ENCODE measurements at regions not wholly inside any gene's neighbourhood (a gene's known extent, or its start where the extent isn't known, plus 50 kb on each side); places are given as distances from the start of the nearest gene placed in this dataset.
"Not testable (repeated sequence)": the region's sequence is repeated elsewhere in the genome, so short reads cannot be mapped to it uniquely, and the experiment has no call there.

DNA sequence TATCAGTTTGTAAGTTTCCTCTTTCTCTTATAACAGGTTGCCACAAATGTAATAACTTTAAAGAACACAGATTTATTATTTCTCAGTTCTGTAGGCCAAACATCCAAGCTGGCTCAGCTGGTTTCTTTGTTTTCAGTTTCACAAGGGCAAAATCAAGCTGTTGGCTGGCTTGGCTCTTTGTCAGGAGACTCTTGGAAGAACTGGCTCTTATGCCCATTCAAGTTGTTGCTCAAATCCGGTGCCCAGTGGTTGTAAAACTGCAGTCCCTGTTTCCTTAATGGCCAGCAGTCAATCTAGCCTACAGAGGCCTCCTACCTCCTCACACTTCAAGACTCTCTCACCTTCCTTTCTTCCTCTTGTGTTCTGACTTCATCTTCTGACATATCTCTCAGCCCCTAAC lies 1171.0 kb downstream of the MRPL39 start:
- DNase-seq: no peak

GRCh38 chr21:24428591-24429199 lies 1178.6 kb downstream of the MRPL39 start:
- DNase-seq: no peak

DNA sequence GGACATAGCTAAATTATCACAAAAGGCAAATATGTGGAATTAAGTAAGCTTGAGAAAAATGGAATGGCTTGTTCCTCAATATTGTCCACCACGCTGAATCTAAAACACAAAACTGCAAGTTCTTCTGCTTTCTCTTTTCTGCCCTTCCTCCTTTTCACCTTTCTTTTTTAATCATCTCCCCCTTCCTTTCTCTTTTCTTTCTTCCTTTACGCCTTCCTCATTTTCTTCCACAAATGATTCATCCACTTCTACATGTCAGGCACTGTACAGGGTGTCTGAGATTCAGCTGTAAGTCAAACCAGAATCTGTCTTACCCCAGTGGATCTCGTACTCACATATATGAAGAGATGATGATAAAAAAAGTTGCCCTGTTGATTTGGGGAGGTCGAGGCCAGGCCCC lies 1182.5 kb downstream of the MRPL39 start:
- DNase-seq: no peak

- no peak for DNase-seq
Measured at GRCh38 chr21:24423546-24423945, 1183.7 kb downstream of the MRPL39 start.

DNA sequence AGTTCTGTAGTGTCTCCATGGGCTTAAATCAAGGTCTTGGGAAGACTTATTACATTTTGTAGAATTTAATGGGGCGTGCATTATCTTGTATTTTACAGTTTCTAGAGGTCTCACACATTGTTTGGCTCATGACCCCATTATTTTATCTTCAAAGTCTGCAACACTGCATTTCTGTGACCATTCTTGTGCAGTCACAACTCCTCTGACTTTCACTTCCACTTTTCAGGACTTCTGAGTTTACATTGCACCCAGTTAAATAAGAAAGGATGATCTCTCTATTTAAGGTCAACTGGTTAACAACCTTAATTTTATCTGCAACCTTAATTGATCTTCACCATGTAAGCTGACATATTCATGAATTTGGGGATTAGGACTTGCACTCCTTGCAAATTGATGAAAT lies 1186.6 kb downstream of the MRPL39 start:
- DNase-seq: no peak

DNA sequence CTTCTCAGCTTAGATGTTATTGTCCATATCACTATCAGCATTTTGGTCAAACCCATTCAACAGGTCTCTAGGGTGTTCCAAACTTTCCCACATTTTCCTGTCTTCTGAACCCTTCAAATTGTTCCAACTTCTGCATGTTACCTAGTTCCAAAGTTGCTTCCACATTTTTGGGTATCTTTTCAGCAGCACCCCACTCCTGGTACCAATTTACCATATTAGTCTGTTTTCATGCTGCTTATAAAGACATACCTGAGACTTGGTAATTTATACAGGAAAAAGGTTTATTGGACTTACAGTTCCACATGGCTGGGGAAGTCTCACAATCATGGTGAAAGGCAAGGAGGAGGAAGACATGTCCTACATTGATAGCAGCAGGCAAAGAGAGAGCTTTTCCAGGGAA lies 1187.6 kb downstream of the MRPL39 start:
- not testable (repeated sequence) for DNase-seq

GRCh38 chr21:24418671-24419070 lies 1188.6 kb downstream of the MRPL39 start:
- DNase-seq: no peak

DNA sequence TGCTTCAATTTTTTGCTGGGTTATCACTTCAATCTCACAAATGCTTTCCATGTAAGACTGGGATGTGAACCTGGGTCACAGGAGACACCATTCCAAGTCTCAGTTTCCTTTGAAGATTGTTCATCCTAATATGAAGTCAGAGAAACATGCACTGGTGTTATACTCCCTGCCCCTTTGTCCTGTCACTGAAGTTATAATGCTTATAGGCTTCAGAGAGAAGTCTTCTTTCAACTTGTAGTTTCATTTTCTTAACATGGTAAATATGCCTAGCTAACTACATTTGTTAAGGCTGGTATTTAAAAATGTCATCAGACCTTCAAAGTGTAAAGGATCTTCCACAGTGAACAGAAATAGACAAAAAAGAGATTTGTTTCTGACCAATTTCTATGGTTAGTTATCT lies 1195.9 kb downstream of the MRPL39 start:
- no peak for DNase-seq

GRCh38 chr21:24403221-24403620 lies 1204.1 kb downstream of the MRPL39 start:
- DNase-seq: no peak

DNA sequence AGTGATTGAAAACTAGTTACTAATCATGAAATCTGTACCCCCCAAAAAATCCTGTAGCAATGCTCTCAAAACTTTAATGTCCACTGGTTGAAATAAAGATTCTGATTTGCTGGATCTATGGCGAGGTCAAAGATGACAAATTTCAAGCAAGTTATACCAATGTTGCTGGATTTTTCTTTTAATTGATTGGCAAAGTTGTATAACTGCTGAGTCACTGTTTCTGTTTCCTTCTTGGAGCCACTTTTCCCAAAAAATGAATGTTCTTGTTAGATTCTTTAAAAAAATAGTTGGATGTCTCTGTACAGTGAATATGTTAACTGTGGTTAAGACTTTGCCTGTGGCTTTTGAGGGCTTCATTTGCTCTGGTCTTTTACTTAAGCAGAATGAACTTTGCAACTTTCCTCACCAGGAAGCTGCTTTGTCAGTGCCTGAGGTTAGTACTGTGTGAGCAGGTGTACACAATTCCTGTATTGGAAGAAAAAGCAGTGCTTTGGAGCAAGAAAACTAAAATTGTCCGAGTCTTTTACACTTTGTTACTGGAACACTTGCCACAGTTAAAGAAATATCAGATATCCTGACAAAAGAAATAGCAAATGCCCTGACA lies 1211.9 kb downstream of the MRPL39 start:
- no peak for DNase-seq

- DNase-seq: no peak
Measured at GRCh38 chr21:24375201-24375600, 1232.1 kb downstream of the MRPL39 start.

DNA sequence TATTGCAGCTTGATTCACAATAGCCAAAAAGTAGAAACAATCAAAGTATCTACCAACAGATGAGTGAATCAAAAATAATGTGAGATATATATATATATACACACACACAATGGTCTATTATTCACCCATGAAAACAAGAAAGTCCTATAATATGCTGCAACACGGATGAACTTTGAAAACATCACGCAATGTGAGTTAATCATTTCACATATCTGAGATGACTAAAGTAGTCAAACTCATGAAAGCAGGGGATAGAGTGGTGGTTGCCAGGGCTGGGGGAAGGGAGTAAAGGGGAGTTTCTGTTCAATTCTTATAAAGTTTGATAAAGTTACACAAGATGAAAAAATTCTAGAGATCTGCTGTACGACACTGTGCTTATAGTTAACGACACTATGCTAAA lies 1234.8 kb downstream of the MRPL39 start:
- no peak for DNase-seq

GRCh38 chr21:24369746-24370145 lies 1237.5 kb downstream of the MRPL39 start:
- no peak for DNase-seq

GRCh38 chr21:24369278-24369677 lies 1238.0 kb downstream of the MRPL39 start:
- DNase-seq: no peak

DNA sequence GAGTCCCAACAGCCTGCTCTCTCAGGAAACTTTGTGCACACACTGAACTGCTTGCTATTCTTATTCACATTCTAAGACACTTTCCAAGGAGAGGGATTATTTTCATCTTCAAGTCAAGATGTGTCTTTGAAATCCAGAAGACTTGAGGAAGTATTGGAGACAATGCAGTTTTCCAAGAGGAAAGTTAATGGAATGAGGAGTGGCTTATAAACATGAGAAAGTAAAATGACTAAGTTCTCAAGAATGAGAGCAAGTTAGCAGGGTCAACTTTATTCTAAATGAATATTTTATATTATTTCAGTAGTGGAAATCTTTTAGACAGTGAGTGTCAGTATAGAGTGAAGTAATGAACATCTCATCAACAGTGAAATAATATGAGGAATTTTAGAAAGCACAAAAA lies 1239.3 kb downstream of the MRPL39 start:
- DNase-seq: no peak

DNA sequence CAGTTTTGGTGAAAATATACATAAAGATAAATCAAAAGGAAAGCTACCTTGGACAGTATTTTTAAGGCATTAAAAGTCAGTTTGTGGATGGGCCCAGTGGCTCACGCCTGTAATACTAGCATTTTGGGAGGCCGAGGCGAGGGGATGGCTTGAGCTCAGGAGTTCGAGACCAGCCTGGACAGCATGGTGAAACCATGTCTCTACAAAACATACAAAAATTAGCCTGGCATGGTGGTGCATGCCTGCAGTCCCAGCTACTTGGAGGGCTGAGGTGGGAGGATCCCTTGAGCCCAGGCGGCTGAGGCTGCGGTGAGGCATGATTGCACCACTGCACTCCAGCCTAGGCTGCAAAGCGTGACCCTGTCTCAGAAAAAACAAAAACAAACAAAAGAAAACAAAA lies 1253.8 kb downstream of the MRPL39 start:
- DNase-seq: no peak

GRCh38 chr21:24339406-24339805 lies 1267.9 kb downstream of the MRPL39 start:
- no peak for DNase-seq

DNA sequence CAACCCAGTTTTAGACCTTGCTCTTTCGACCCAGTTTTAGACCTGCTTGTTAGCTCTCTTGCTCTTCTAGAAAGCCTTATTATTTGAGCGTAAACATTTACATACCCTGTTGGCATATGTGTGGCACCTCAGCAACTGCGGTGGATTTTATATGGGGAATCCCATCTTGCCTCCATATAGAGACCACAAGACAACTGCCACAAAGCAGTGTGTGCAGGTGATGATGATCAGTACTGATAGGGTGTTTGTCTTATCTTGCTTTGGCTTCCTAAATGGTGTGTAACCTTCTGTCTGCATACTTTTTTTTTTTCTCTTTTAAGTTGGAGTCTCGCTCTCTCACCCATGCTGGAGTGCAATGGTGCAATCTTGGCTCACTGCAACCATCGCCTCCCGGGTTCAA lies 1270.8 kb downstream of the MRPL39 start:
- no peak for DNase-seq

DNA sequence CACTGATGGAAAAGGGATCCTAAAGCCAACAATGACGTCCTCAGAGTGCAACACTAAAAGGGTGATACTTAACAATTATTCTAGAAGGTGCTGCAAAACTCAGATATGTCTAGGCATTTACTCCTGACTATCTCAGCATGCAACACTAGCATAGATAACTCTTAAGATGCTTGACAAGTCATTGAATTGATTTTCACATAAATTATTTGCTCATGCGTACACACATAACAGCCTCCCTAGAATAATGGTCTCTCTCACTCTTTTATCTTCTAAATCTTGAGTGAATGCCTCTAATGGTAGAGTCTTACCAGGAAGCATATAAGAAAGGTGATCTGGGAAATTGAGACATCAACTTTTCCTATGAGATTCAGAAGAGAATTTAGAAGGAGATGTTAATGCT lies 1283.7 kb downstream of the MRPL39 start:
- no peak for DNase-seq

DNA sequence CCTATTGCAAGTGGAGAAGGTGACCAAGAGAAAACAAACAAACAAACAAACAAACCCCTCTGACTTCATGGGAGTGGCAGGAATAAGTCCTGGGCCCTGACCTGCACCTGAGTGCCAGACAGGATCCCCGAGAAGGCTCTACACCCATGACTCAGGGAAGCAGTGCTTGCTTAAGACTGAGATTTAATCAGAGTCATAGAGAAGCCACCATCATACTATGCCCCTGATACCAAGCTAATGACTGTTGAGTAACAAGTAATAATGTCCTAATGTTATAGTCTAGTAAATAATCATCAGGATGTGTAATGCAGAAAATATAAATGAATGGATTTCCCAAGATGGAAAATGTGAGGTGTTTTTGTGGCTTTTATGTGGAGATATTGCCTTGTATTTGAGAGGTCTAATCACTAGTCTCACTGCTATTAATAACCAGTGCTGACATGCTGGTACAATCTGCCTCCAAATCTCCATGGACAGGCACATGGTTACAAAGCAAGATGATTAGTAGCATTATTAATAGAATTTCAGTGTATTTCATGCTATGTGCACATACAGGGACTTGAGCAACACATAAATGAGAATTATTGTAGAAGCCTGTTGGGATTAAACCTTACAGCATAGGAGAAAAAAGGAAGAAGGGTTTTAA lies 1290.9 kb downstream of the MRPL39 start:
- DNase-seq: no peak

- no peak for DNase-seq
Measured at GRCh38 chr21:24310788-24311187, 1296.5 kb downstream of the MRPL39 start.

DNA sequence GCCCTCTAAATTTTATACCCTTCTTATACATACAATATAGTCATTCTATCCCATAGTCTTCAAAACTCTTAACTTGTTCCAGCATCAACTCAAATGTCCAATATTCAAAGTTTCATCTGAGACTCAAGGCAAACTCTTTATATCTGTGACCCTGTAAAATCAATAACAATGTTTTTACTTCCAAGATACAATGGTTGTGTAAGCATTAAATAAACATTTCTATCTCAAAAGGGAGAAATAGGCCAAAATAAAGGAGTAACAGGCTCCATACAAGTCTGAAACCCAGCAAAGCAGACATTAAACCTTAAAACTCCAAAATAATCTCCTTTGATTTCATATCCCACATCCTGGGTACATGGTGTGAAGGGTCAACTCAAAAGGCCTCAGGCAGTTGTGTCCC lies 1299.1 kb downstream of the MRPL39 start:
- no peak for DNase-seq

GRCh38 chr21:24302400-24302799 lies 1304.9 kb downstream of the MRPL39 start:
- DNase-seq: no peak

- no peak for DNase-seq
Measured at GRCh38 chr21:24298040-24298439, 1309.2 kb downstream of the MRPL39 start.

DNA sequence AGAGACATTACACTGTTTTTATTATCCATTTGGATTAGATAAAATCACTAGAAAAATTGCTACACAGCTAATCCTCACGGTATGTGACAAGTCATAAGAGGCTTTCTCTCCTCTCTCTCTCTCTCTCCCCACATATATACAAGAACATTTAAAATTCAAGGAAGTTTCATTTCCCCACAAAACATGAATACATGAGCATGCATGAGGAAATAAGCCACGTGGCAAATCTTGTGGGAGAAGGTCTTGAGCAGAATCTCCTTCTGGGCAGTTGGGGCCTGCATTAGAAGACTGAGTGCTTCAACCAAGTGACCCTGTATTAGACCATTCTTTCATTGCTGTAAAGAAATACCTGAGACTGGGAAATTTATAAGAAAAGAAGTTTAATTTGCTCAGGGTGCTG lies 1313.1 kb downstream of the MRPL39 start:
- DNase-seq: no peak

All from islet precursor cell (in vitro differentiated cells).